ENCODE measurements at regions not wholly inside any gene's neighbourhood (a gene's known extent, or its start where the extent isn't known, plus 50 kb on each side); places are given as distances from the start of the nearest gene placed in this dataset.

DNA sequence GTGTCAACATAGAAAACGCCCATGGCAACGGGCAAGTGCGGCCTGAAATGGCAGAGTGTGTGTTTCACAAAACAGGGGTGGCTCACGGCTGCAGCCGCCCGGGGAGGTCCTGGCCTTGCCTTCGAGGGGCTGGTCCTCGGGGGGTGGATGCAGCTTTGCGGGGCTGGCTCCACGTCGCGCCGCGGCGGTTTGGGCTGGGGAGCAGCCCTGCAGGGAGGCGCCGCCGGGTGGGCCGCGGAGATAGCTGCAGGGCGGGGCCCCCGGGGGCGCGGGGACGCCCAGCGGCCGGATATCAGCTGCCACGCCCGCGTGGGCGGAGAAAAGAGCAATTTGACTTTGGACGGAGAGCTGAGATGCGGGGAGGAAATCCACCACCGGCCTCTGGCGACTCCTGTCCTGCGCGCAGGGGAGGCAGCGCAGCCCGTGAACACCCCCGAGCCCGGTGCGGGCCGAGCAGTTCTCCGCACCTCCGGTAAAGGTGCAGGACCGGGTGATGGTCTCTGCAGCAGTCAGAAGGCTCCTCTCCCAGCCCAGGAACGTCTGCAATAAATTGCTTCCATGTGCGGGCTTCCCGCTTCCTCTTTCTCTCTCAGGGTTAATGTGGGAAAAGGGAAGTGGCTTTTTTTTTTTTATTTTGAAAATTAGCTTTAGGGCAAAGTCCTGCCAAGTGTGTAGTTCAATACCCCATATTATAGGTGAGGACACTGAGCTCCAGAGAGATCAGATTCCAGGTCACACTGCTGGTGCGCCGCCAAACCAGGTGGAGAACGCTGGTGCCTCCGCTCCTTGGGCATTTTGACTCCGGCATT, 110.5 kb downstream of the ARF6 start:
- TF ChIP-seq, protein P1, sequence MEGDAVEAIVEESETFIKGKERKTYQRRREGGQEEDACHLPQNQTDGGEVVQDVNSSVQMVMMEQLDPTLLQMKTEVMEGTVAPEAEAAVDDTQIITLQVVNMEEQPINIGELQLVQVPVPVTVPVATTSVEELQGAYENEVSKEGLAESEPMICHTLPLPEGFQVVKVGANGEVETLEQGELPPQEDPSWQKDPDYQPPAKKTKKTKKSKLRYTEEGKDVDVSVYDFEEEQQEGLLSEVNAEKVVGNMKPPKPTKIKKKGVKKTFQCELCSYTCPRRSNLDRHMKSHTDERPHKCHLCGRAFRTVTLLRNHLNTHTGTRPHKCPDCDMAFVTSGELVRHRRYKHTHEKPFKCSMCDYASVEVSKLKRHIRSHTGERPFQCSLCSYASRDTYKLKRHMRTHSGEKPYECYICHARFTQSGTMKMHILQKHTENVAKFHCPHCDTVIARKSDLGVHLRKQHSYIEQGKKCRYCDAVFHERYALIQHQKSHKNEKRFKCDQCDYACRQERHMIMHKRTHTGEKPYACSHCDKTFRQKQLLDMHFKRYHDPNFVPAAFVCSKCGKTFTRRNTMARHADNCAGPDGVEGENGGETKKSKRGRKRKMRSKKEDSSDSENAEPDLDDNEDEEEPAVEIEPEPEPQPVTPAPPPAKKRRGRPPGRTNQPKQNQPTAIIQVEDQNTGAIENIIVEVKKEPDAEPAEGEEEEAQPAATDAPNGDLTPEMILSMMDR (IDR thresholded peaks at IDR 0.05), result peak; percentile 18; the same call in 1 of the 2 replicates
- no peak for TF ChIP-seq ZFX (IDR thresholded peaks at IDR 0.05; ENCODE audit: borderline replicate concordance)

Data from 22Rv1 (cell line).